T-helper 1 cell treated with Interleukin-12 subunit alpha and Interleukin-12 subunit beta and Interleukin-4 antibody, amounts not matched to agents 30 μg/mL and 1 μg/mL, for 36 hours (primary cell): ENCODE measurements at regions not wholly inside any gene's neighbourhood (a gene's known extent, or its start where the extent isn't known, plus 50 kb on each side); places are given as distances from the start of the nearest gene placed in this dataset.

Experiments used
- H3K27ac Mint-ChIP-seq: one replicate; pipeline ENCODE4 v1.8.0; 2021; ENCODE audit warnings: mild to moderate bottlenecking, mixed read lengths
- H3K27me3 Mint-ChIP-seq: one replicate; pipeline ENCODE4 v1.8.0; 2021; ENCODE audit warnings: low read depth, mixed read lengths
- H3K36me3 Mint-ChIP-seq: one replicate; pipeline ENCODE4 v1.8.0; 2021; ENCODE audit warnings: low read depth, mixed read lengths
- H3K4me1 Mint-ChIP-seq: one replicate; pipeline ENCODE4 v1.8.0; 2021; ENCODE audit warnings: low read depth, mixed read lengths
- H3K4me3 Mint-ChIP-seq: one replicate; pipeline ENCODE4 v1.8.0; 2021; ENCODE audit warnings: mild to moderate bottlenecking, moderate library complexity, mixed read lengths
- H3K9me3 Mint-ChIP-seq: one replicate; pipeline ENCODE4 v1.8.0; 2021; ENCODE audit warnings: mixed read lengths

GRCh38 chr2:107597507-107597906, 229.2 kb upstream of the RGPD4 start:
- H3K4me1 Mint-ChIP-seq: no peaks in the 10 kb centered on the region
- H3K36me3 Mint-ChIP-seq: no peaks in the 10 kb centered on the region
- H3K9me3 Mint-ChIP-seq: no peaks in the 10 kb centered on the region
- no peak overlapping the region for H3K27ac Mint-ChIP-seq
- no peaks in the 10 kb centered on the region for H3K27me3 Mint-ChIP-seq
- no peak overlapping the region for H3K4me3 Mint-ChIP-seq

DNA sequence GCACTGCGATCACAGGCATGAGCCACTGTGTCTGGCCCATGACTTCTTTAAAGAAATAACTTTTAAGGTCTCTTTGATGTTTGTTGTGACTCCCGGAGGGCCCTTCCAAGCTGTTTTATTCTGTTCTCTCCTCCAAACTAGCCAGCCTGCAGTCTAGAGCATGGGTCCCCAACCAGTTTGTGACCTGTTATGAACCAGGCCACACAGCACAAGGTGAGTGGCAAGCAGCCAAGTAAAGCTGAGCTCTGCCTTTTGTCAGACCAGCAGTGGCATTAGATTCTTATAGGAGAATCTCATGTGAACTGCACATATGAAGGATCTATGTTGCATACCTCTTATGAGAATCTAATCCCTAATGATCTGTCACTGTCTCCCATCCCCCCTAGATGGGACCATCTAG, 223.9 kb upstream of the RGPD4 start:
- Mint-ChIP-seq H3K4me3 (no peak overlapping the region), H3K27me3 (no peaks in the 10 kb centered on the region), H3K4me1 (no peaks in the 10 kb centered on the region), H3K9me3 (no peaks in the 10 kb centered on the region), H3K27ac (no peak overlapping the region), H3K36me3 (no peaks in the 10 kb centered on the region)

DNA sequence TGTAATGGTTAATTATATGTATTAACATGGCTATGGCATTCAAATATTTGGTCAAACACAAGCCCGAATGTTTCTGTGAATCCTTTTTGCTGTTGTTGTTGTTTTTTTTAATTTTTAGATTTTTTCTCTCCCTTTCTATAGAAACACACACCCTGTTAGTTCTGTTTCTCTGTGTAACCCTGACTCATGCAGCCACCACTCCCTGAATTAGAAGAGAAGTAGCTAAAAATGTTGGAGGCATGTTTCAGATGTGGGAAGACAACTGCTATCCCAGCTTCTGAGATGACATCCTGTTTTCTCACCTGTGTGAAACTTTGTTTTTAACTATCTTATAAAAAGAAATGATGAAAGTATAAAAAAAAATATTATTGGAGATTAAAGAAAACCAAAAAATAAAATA, 219.6 kb upstream of the RGPD4 start:
- Mint-ChIP-seq H3K9me3 (no peaks in the 10 kb centered on the region), H3K4me1 (no peaks in the 10 kb centered on the region), H3K27ac (no peak overlapping the region), H3K27me3 (no peaks in the 10 kb centered on the region), H3K4me3 (no peak overlapping the region), H3K36me3 (no peaks in the 10 kb centered on the region)

DNA sequence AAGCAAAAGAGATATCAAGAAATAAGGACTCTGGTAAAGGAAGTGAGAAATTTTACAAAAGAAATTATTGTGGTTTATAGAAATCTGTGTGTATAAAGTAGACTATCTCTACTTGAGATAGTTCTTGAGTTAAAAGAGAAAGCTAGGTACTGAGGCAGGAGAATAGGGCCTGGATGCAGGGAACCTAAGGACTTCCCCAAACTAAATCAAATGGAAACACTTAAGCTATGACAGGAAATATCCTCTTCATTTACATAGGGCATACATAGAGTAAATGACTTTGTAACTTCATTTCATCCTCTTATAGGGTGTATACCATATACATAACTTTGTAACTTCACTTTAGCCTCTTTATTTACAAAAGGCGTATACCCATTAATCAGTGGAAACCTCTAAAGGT, 219.2 kb upstream of the RGPD4 start:
- H3K4me1 Mint-ChIP-seq: no peaks in the 10 kb centered on the region
- no peaks in the 10 kb centered on the region for H3K36me3 Mint-ChIP-seq
- H3K9me3 Mint-ChIP-seq: no peaks in the 10 kb centered on the region
- H3K27me3 Mint-ChIP-seq: no peaks in the 10 kb centered on the region
- H3K4me3 Mint-ChIP-seq: no peak overlapping the region
- no peak overlapping the region for H3K27ac Mint-ChIP-seq

- H3K27ac Mint-ChIP-seq: no peak overlapping the region
- H3K36me3 Mint-ChIP-seq: no peaks in the 10 kb centered on the region
- H3K27me3 Mint-ChIP-seq: no peaks in the 10 kb centered on the region
- no peak overlapping the region for H3K4me3 Mint-ChIP-seq
- H3K9me3 Mint-ChIP-seq: peaks cover 12% of the 10 kb centered on the region
- H3K4me1 Mint-ChIP-seq: no peaks in the 10 kb centered on the region
Observed at GRCh38 chr2:107615039-107615438, 211.7 kb upstream of the RGPD4 start.

DNA sequence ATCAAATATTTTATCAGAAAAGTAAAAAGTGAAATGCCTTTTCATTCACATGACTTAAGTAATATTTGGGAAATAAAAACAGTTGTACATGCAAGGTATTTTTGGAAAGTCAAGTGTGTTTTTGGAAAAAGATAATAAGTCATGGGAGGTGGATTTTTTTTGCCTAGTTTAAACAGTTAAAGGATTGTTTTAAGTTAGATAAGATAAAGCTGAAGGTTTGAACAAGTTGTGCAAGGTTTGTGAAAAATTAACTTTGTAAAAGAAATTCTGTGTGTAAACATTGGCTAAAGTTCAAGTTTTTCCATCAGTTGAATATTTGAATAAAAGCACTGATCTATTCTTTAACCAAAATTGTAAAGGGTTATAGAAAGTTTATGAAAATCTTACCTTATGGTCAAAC, 207.9 kb upstream of the RGPD4 start:
- H3K27me3 Mint-ChIP-seq: no peaks in the 10 kb centered on the region
- H3K36me3 Mint-ChIP-seq: no peaks in the 10 kb centered on the region
- H3K9me3 Mint-ChIP-seq: peaks cover 15% of the 10 kb centered on the region
- H3K4me1 Mint-ChIP-seq: no peaks in the 10 kb centered on the region
- no peak overlapping the region for H3K4me3 Mint-ChIP-seq
- H3K27ac Mint-ChIP-seq: no peak overlapping the region

- no peaks in the 10 kb centered on the region for H3K36me3 Mint-ChIP-seq
- no peak overlapping the region for H3K4me3 Mint-ChIP-seq
- no peaks in the 10 kb centered on the region for H3K27me3 Mint-ChIP-seq
- peaks cover 28% of the 10 kb centered on the region for H3K9me3 Mint-ChIP-seq
- no peak overlapping the region for H3K27ac Mint-ChIP-seq
- no peaks in the 10 kb centered on the region for H3K4me1 Mint-ChIP-seq
Observed at GRCh38 chr2:107621186-107622165, 205.2 kb upstream of the RGPD4 start.

- Mint-ChIP-seq H3K9me3 (peaks cover 33% of the 10 kb centered on the region), H3K36me3 (no peaks in the 10 kb centered on the region), H3K27ac (no peak overlapping the region), H3K4me1 (no peaks in the 10 kb centered on the region), H3K4me3 (no peak overlapping the region), H3K27me3 (no peaks in the 10 kb centered on the region)
Observed at GRCh38 chr2:107622741-107623310, 203.9 kb upstream of the RGPD4 start.

DNA sequence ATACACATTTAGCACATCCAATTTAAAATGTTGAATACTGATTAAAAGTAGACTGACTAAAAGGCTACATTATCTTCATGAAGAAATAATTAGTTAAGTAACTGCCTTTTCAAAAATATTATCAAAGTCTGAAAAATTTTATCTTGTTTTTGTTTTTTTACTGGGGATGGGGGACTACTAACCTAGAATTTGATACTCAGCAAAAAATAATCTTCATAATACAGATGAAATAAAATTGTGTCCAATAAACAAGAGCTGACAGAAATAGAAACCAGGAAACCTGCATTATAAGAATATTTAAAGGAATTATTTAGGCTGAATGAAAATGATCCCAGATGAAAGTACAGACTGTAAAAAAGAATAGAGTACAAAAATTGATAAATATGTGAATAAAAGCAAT, 200.7 kb upstream of the RGPD4 start:
- no peaks in the 10 kb centered on the region for H3K36me3 Mint-ChIP-seq
- peaks cover 26% of the 10 kb centered on the region for H3K9me3 Mint-ChIP-seq
- H3K27me3 Mint-ChIP-seq: no peaks in the 10 kb centered on the region
- no peak overlapping the region for H3K27ac Mint-ChIP-seq
- H3K4me3 Mint-ChIP-seq: no peak overlapping the region
- H3K4me1 Mint-ChIP-seq: no peaks in the 10 kb centered on the region

DNA sequence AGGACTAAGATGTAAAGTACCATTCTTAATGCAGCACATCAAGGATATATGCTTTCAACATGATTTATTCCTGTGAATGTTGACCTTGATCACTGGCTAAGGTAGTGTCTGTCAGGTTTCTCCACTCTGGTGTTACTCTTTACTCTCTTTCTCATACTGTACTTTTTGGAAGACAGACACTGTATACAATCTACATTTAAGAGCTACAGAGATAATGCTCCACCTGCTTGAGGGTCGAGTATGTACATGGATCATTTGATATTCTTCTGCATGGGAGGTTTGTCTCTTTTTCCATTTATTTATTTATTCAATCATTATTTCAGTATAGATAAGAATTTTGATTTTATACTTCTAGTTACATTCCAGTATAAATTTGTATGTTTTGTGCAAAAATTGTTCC, 199.5 kb upstream of the RGPD4 start:
- H3K36me3 Mint-ChIP-seq: no peaks in the 10 kb centered on the region
- H3K4me1 Mint-ChIP-seq: no peaks in the 10 kb centered on the region
- no peak overlapping the region for H3K27ac Mint-ChIP-seq
- no peak overlapping the region for H3K4me3 Mint-ChIP-seq
- no peaks in the 10 kb centered on the region for H3K27me3 Mint-ChIP-seq
- peaks cover 26% of the 10 kb centered on the region for H3K9me3 Mint-ChIP-seq

GRCh38 chr2:107627926-107628325, 198.8 kb upstream of the RGPD4 start:
- no peaks in the 10 kb centered on the region for H3K36me3 Mint-ChIP-seq
- no peak overlapping the region for H3K4me3 Mint-ChIP-seq
- H3K9me3 Mint-ChIP-seq: peaks cover 25% of the 10 kb centered on the region
- no peaks in the 10 kb centered on the region for H3K27me3 Mint-ChIP-seq
- no peaks in the 10 kb centered on the region for H3K4me1 Mint-ChIP-seq
- H3K27ac Mint-ChIP-seq: no peak overlapping the region

DNA sequence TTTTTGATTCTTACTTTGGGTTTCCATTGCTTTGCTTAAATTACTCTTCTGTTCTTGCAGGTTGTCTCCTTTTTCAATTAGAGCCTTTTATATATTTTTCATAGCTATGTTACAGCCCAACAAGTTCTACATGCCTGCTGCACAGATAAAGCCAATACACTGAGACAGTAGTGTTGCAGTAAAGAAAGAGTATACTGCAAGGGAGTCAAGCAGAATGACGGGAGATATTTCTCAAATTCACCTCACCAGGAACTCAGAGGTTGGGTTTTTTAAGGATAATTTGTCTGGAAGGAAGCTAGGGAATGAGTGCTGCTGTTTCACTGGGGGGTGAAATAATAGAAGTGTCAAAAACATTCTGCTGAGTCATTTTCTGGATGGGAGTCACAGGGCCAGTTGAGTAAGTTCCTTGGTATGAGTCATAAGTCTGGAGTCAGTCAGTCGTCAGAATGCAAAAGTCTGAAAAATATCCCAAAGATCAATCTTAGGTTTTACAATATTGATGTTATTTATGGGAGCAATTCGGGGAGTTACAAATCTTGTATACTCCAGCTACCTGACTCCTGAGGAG, 193.0 kb upstream of the RGPD4 start:
- H3K27me3 Mint-ChIP-seq: no peaks in the 10 kb centered on the region
- no peaks in the 10 kb centered on the region for H3K4me1 Mint-ChIP-seq
- no peak overlapping the region for H3K4me3 Mint-ChIP-seq
- no peak overlapping the region for H3K27ac Mint-ChIP-seq
- H3K9me3 Mint-ChIP-seq: peaks cover 8% of the 10 kb centered on the region
- no peaks in the 10 kb centered on the region for H3K36me3 Mint-ChIP-seq

DNA sequence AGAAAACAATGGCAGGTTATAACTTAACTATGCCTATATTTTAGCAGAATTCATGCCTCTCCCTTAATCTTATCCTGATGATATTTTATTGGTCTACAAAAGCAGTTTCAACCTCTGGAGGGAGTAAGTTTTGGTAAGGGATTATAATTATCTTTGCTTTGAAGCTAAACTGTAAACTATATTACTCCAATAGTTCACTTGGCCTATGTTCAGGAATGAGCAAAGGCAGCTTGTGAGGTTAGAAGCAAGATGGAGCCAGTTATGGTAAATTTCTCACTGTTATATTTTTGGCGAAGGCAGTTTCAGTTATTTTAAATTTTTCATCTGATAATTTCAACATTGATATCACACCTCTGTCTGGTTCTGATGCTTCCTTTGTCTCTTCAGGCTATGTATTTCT, 192.5 kb upstream of the RGPD4 start:
- Mint-ChIP-seq H3K9me3 (peaks cover 8% of the 10 kb centered on the region), H3K27ac (no peak overlapping the region), H3K27me3 (no peaks in the 10 kb centered on the region), H3K4me1 (no peaks in the 10 kb centered on the region), H3K36me3 (no peaks in the 10 kb centered on the region), H3K4me3 (no peak overlapping the region)

- Mint-ChIP-seq H3K4me1 (no peaks in the 10 kb centered on the region), H3K27me3 (no peaks in the 10 kb centered on the region), H3K36me3 (no peaks in the 10 kb centered on the region), H3K27ac (no peak overlapping the region), H3K4me3 (no peak overlapping the region), H3K9me3 (peaks cover 11% of the 10 kb centered on the region)
Observed at GRCh38 chr2:107635883-107636282, 190.8 kb upstream of the RGPD4 start.

DNA sequence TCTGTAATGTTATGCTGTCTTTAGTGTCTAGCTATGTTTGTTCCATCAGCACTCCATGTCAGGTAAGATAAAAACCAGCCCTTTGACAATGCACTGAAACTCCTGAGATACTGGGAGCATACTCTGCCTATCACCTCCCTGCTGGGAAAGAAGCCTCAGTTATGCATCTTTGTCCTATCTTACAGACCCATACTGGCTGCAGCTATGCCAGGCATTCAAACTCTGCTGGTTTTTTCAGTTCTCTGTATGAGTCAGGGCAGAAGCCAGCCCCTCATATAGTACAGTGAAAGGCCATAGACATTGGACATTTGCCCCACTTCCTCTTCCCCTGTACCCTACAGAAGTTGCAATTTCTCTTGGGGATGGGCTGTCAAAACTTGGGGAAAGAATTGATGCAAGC, 181.1 kb upstream of the RGPD4 start:
- Mint-ChIP-seq H3K27ac (no peak overlapping the region), H3K4me1 (no peaks in the 10 kb centered on the region), H3K36me3 (no peaks in the 10 kb centered on the region), H3K27me3 (no peaks in the 10 kb centered on the region), H3K9me3 (peaks cover 26% of the 10 kb centered on the region), H3K4me3 (no peak overlapping the region)
